IPS-15b (cell line): ENCODE measurements at regions not wholly inside any gene's neighbourhood (a gene's known extent, or its start where the extent isn't known, plus 50 kb on each side); places are given as distances from the start of the nearest gene placed in this dataset.

ENCODE experiments used
- H3K27me3 ChIP-seq: one replicate; pipeline ENCODE4 v1.6.1; 2013; ENCODE audit warnings: low read length; ENCODE audit not compliant: control insufficient read depth, insufficient read depth
- H3K36me3 ChIP-seq: one replicate; pipeline ENCODE4 v1.6.1; 2013; ENCODE audit warnings: low read length; ENCODE audit not compliant: control insufficient read depth, insufficient read depth
- H3K4me1 ChIP-seq: one replicate; pipeline ENCODE4 v1.6.1; 2013; ENCODE audit warnings: mild to moderate bottlenecking, low read length; ENCODE audit not compliant: control insufficient read depth, insufficient read depth
- H3K4me3 ChIP-seq: one replicate; pipeline ENCODE4 v1.5.1; 2013; ENCODE audit warnings: low read depth, low read length
- H3K9ac ChIP-seq: one replicate; pipeline ENCODE4 v1.6.1; 2013; ENCODE audit warnings: low read depth, mild to moderate bottlenecking, low read length
- H3K9me3 ChIP-seq: one replicate; pipeline ENCODE4 v1.6.1; 2013; ENCODE audit warnings: mild to moderate bottlenecking, low read length; ENCODE audit not compliant: control insufficient read depth, insufficient read depth

GRCh38 chrX:131938749-131939148 is 84.4 kb upstream of the STK26 start:
- H3K9me3 ChIP-seq = no peaks in the 10 kb centered on the region
- no peaks in the 10 kb centered on the region for H3K4me1 ChIP-seq
- H3K4me3 ChIP-seq = no peak overlapping the region
- H3K36me3 ChIP-seq = no peaks in the 10 kb centered on the region
- H3K27me3 ChIP-seq = no peaks in the 10 kb centered on the region
- no peak overlapping the region for H3K9ac ChIP-seq

- H3K9me3 ChIP-seq = no peaks in the 10 kb centered on the region
- H3K4me1 ChIP-seq = no peaks in the 10 kb centered on the region
- H3K36me3 ChIP-seq = no peaks in the 10 kb centered on the region
- no peak overlapping the region for H3K4me3 ChIP-seq
- H3K27me3 ChIP-seq = no peaks in the 10 kb centered on the region
- no peak overlapping the region for H3K9ac ChIP-seq
These were observed 81.1 kb upstream of the STK26 start for GRCh38 chrX:131942034-131942433.

- no peaks in the 10 kb centered on the region for H3K36me3 ChIP-seq
- no peak overlapping the region for H3K4me3 ChIP-seq
- H3K27me3 ChIP-seq = no peaks in the 10 kb centered on the region
These were observed 77.9 kb upstream of the STK26 start for GRCh38 chrX:131944936-131945902.

GRCh38 chrX:131951166-131951565 is 71.9 kb upstream of the STK26 start:
- no peak overlapping the region for H3K9ac ChIP-seq
- no peaks in the 10 kb centered on the region for H3K4me1 ChIP-seq
- no peaks in the 10 kb centered on the region for H3K36me3 ChIP-seq
- H3K27me3 ChIP-seq = no peaks in the 10 kb centered on the region
- no peaks in the 10 kb centered on the region for H3K9me3 ChIP-seq
- H3K4me3 ChIP-seq = no peak overlapping the region

More at GRCh38 chrX:131944936-131945902, 77.9 kb upstream of the STK26 start:
- Histone ChIP-seq H3K4me1 (no peaks in the 10 kb centered on the region), H3K9me3 (no peaks in the 10 kb centered on the region), H3K9ac (no peak overlapping the region)

GRCh38 chrX:131955099-131955777 is 67.9 kb upstream of the STK26 start:
- no peak overlapping the region for H3K9ac ChIP-seq
- no peaks in the 10 kb centered on the region for H3K36me3 ChIP-seq
- no peaks in the 10 kb centered on the region for H3K9me3 ChIP-seq
- no peaks in the 10 kb centered on the region for H3K27me3 ChIP-seq
- H3K4me3 ChIP-seq = no peak overlapping the region
- no peaks in the 10 kb centered on the region for H3K4me1 ChIP-seq

- Histone ChIP-seq H3K27me3 (no peaks in the 10 kb centered on the region), H3K4me1 (no peaks in the 10 kb centered on the region), H3K9ac (no peak overlapping the region), H3K9me3 (no peaks in the 10 kb centered on the region), H3K36me3 (no peaks in the 10 kb centered on the region), H3K4me3 (no peak overlapping the region)
These were observed 64.4 kb upstream of the STK26 start for GRCh38 chrX:131958724-131959123.

- Histone ChIP-seq H3K27me3 (no peaks in the 10 kb centered on the region), H3K9ac (no peak overlapping the region), H3K36me3 (no peaks in the 10 kb centered on the region), H3K9me3 (no peaks in the 10 kb centered on the region), H3K4me1 (no peaks in the 10 kb centered on the region), H3K4me3 (no peak overlapping the region)
These were observed 52.8 kb upstream of the STK26 start for GRCh38 chrX:131970347-131970746.
